PC-3 (cell line): ENCODE measurements at regions not wholly inside any gene's neighbourhood (a gene's known extent, or its start where the extent isn't known, plus 50 kb on each side); places are given as distances from the start of the nearest gene placed in this dataset.

Source experiments
- ATAC-seq: fragments of 200-7000 bp; cut with Tn5 transposase; 2 replicates; pipeline ENCODE4 v1.9.1; 2020; ENCODE audit warnings: mild to moderate bottlenecking, moderate library complexity
- BruUV-seq: library from RNA; stranded (reverse); fragments of 400-500 nt; replicated peaks from 2 replicates; lab custom pipeline; 2021; lab: Mats Ljungman, UMichigan
- CTCF ChIA-PET: fragments of 300-600 bp; sonication (Branson Sonifier 250); formaldehyde crosslinking; loops from one replicate; lab custom pipeline; 2022; ENCODE audit warnings: antibody characterized with exemption; lab: Charles Lee
- POLR2A ChIA-PET: fragments of 300-600 bp; sonication (Branson Sonifier 250); formaldehyde crosslinking; loops from one replicate; lab custom pipeline; 2022; ENCODE audit warnings: antibody characterized with exemption; ENCODE audit not compliant: unreplicated experiment; lab: Charles Lee
- DNase-seq: peaks from one replicate; pipeline ENCODE4 v3.0.0-alpha.2; 2015
- H2AFZ ChIP-seq: fragments of 300-600 bp; sonication (generic); 2 replicates; pipeline ENCODE4 v1.6.0; 2016; ENCODE audit warnings: antibody characterized with exemption, low read length
- H3F3A ChIP-seq: fragments of 300-600 bp; sonication (generic); one replicate; pipeline ENCODE4 v1.6.0; 2017; ENCODE audit warnings: antibody characterized with exemption, low read length, control low read depth, mild to moderate bottlenecking; ENCODE audit not compliant: unreplicated experiment
- H3K27ac ChIP-seq: fragments of 300-600 bp; sonication (generic); 2 replicates; pipeline ENCODE4 v1.5.1; 2016; ENCODE audit warnings: mild to moderate bottlenecking, low read length
- H3K27me3 ChIP-seq: fragments of 300-600 bp; sonication (generic); 2 replicates; pipeline ENCODE4 v1.6.1; 2016; ENCODE audit warnings: low read length, mixed read lengths
- H3K36me3 ChIP-seq: fragments of 300-600 bp; sonication (generic); 2 replicates; pipeline ENCODE4 v1.6.1; 2016; ENCODE audit warnings: low read depth, mixed run types, low read length, mixed read lengths
- H3K4me1 ChIP-seq: fragments of 300-600 bp; sonication (generic); 2 replicates; pipeline ENCODE4 v1.5.1; 2016; ENCODE audit warnings: low read length; ENCODE audit not compliant: insufficient read depth
- H3K4me2 ChIP-seq: fragments of 300-600 bp; sonication (generic); 2 replicates; pipeline ENCODE4 v1.6.0; 2016; ENCODE audit warnings: low read length
- H3K4me3 ChIP-seq: fragments of 300-600 bp; sonication (generic); 2 replicates; pipeline ENCODE4 v1.5.1; 2016; ENCODE audit warnings: mild to moderate bottlenecking, low read length, mixed read lengths
- H3K79me2 ChIP-seq: fragments of 300-600 bp; sonication (generic); 2 replicates; pipeline ENCODE4 v1.6.1; 2017; ENCODE audit warnings: low read length, mixed read lengths
- H3K9ac ChIP-seq: fragments of 300-600 bp; sonication (generic); 2 replicates; pipeline ENCODE4 v1.6.0; 2016; ENCODE audit warnings: mild to moderate bottlenecking, low read length
- H3K9me2 ChIP-seq: fragments of 300-600 bp; sonication (generic); replicated peaks from 2 replicates; pipeline ENCODE4 v1.6.1; 2016; ENCODE audit warnings: mixed run types, low read length, mixed read lengths
- H3K9me3 ChIP-seq: fragments of 300-600 bp; sonication (generic); 2 replicates; pipeline ENCODE4 v1.6.1; 2016; ENCODE audit warnings: low read length, mixed read lengths
- H4K20me1 ChIP-seq: fragments of 300-600 bp; sonication (generic); 2 replicates; pipeline ENCODE4 v1.6.1; 2016; ENCODE audit warnings: low read length, mixed read lengths
- EZH2 ChIP-seq: fragments of 300-600 bp; sonication (generic); IDR thresholded peaks from one replicate; pipeline ENCODE4 v1.6.1; 2017; ENCODE audit warnings: antibody characterized with exemption, mild to moderate bottlenecking, low read length; ENCODE audit not compliant: unreplicated experiment
- EZH2phosphoT487 ChIP-seq: fragments of 300-600 bp; sonication (generic); IDR thresholded peaks from 2 replicates; pipeline ENCODE4 v1.6.1; 2018; ENCODE audit warnings: mild to moderate bottlenecking, antibody characterized with exemption, low read length, borderline replicate concordance
- intact Hi-C: fragments of 100-400 bp; cut with micrococcal nuclease; formaldehyde crosslinking; loops from 2 replicates; pipeline ENCODE4 v1.9.0; 2023
- TF ChIP-seq, protein P1 (sequence below): fragments of 300-600 bp; sonication (generic); conservative IDR thresholded peaks from 2 replicates; pipeline ENCODE4 v1.5.1; 2017; ENCODE audit warnings: antibody characterized with exemption, low read depth, mild to moderate bottlenecking, low read length

DNA sequence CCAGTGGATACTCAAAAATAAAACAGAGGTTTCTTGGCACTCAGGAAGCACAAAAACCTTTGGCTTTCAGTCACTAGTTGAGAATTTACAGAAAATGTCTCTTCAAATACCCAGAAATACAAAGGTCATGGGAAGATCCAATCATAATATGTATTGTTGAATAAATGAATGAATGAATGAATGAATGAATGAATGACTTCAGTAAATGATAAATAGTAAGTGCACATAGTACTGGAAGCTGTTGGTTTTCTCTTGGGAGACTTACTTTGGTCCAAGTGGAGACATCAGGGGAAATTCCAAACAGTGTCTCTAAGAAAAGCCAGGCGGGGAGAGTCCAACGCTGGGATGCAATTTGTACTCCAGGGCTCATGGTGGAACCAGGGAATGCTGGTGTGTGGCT, 261.3 kb upstream of the KLHL29 start:
- H3K4me3 ChIP-seq = no peak overlapping the region

DNA sequence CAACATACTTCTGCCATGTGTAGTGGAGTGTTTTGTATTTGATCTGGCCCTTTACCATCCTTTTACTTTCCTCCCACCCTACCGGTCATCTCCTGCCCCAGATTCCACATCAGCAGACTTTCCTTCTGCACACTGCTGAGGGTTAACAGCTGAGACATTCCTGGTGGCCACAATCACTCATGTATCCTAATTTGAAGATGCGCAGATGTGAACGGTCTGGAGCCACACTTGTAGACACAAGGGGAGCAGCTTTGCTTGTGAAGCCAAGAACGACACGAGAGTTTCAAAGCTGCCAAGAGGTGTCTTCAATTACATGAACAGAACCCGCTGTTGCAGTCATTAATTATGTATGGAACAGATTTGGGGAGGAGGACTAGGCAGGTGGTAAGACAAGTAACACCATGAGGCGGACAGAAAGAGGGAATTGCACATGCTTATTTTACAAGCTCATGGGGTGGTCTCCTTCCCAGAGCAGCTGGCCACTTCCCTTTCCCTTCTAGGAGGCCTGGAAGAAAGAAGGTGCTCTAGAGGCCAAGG, 260.7 kb upstream of the KLHL29 start:
- no peak for DNase-seq
- H3K4me2 ChIP-seq = no peak overlapping the region
- H3K9me3 ChIP-seq = no peaks in the 10 kb centered on the region
- TF ChIP-seq EZH2 (no peak), EZH2phosphoT487 (no peak)
- TF ChIP-seq, protein P1, sequence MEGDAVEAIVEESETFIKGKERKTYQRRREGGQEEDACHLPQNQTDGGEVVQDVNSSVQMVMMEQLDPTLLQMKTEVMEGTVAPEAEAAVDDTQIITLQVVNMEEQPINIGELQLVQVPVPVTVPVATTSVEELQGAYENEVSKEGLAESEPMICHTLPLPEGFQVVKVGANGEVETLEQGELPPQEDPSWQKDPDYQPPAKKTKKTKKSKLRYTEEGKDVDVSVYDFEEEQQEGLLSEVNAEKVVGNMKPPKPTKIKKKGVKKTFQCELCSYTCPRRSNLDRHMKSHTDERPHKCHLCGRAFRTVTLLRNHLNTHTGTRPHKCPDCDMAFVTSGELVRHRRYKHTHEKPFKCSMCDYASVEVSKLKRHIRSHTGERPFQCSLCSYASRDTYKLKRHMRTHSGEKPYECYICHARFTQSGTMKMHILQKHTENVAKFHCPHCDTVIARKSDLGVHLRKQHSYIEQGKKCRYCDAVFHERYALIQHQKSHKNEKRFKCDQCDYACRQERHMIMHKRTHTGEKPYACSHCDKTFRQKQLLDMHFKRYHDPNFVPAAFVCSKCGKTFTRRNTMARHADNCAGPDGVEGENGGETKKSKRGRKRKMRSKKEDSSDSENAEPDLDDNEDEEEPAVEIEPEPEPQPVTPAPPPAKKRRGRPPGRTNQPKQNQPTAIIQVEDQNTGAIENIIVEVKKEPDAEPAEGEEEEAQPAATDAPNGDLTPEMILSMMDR = no peak
- no peak overlapping the region for H3K27ac ChIP-seq
- no peaks in the 10 kb centered on the region for H3K9me2 ChIP-seq
- CTCF ChIA-PET = no interaction called here
- H3K27me3 ChIP-seq = no peaks in the 10 kb centered on the region
- ATAC-seq = no peak
- no peaks in the 10 kb centered on the region for H3K79me2 ChIP-seq
- H4K20me1 ChIP-seq = no peaks in the 10 kb centered on the region
- H3K4me1 ChIP-seq = no peaks in the 10 kb centered on the region
- POLR2A ChIA-PET = no interaction called here
- intact Hi-C loops = no loop called here
- BruUV-seq = no TSS peak
- H3F3A ChIP-seq = no peaks in the 10 kb centered on the region
- H3K9ac ChIP-seq = no peak overlapping the region
- no peak overlapping the region for H2AFZ ChIP-seq
- H3K36me3 ChIP-seq = no peaks in the 10 kb centered on the region
- no peak overlapping the region for H3K4me3 ChIP-seq

More for the DNA sequence above, 261.3 kb upstream of the KLHL29 start:
- TF ChIP-seq EZH2phosphoT487 = no peak
- TF ChIP-seq, protein P1 = no peak
- TF ChIP-seq EZH2 = no peak
- ChIA-PET CTCF (no interaction called here), POLR2A (no interaction called here)
- Histone ChIP-seq H3K27ac (no peak overlapping the region), H4K20me1 (no peaks in the 10 kb centered on the region), H3K27me3 (no peaks in the 10 kb centered on the region; the same call in 1 of the 2 replicates), H3F3A (no peaks in the 10 kb centered on the region), H3K79me2 (no peaks in the 10 kb centered on the region), H3K9ac (no peak overlapping the region), H3K4me1 (no peaks in the 10 kb centered on the region), H3K9me2 (no peaks in the 10 kb centered on the region), H3K36me3 (no peaks in the 10 kb centered on the region), H2AFZ (no peak overlapping the region), H3K4me2 (no peak overlapping the region), H3K9me3 (no peaks in the 10 kb centered on the region)
- BruUV-seq = no TSS peak
- ATAC-seq (no peak), DNase-seq (no peak)
- intact Hi-C loops = no loop called here

DNA sequence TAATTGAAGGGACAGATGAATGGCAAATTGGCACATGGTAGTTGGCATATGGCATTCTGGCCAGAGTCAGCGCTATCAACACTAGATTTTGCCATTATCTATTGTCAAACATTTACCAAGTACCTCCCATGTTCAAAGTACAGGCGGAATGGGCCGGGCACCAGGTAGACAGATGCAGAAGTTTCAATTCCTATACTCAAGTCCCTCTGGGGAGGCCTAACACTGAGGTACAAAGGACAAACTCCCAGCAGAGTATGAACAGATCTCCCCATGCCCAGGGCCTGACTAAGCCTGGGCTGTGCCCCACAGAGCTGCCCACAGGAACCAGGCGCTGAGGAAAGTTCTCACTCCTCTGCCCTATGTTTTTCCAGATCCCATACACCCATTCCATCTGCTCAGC, 257.5 kb upstream of the KLHL29 start:
- ChIA-PET CTCF (no interaction called here), POLR2A (no interaction called here)
- H3K9me2 ChIP-seq = no peaks in the 10 kb centered on the region
- no peaks in the 10 kb centered on the region for H4K20me1 ChIP-seq
- H3K79me2 ChIP-seq = no peaks in the 10 kb centered on the region
- H3K27ac ChIP-seq = no peak overlapping the region
- no peak for DNase-seq
- H3K27me3 ChIP-seq = no peaks in the 10 kb centered on the region
- H3F3A ChIP-seq = no peaks in the 10 kb centered on the region
- TF ChIP-seq EZH2 = no peak
- TF ChIP-seq, protein P1 = no peak
- no peak for TF ChIP-seq EZH2phosphoT487
- intact Hi-C loops = no loop called here
- no peaks in the 10 kb centered on the region for H3K4me1 ChIP-seq
- H3K9ac ChIP-seq = no peak overlapping the region
- no peaks in the 10 kb centered on the region for H3K36me3 ChIP-seq
- H3K9me3 ChIP-seq = no peaks in the 10 kb centered on the region
- ATAC-seq = no peak
- no peak overlapping the region for H3K4me3 ChIP-seq
- no peak overlapping the region for H2AFZ ChIP-seq
- BruUV-seq = no TSS peak
- H3K4me2 ChIP-seq = no peak overlapping the region
